H9 (cell line): ENCODE measurements at regions not wholly inside any gene's neighbourhood (a gene's known extent, or its start where the extent isn't known, plus 50 kb on each side); places are given as distances from the start of the nearest gene placed in this dataset.

Experiments
- DNase-seq: peaks from one replicate; pipeline ENCODE4 v3.0.0-alpha.2; 2017
- H2AFZ ChIP-seq: one replicate; pipeline ENCODE4 v1.6.1; 2013; ENCODE audit warnings: mild to moderate bottlenecking, low read length, control low read depth, moderate library complexity
- H2AK5ac ChIP-seq: 2 replicates; pipeline ENCODE4 v1.6.1; 2013; ENCODE audit warnings: low read length, control low read depth, mixed read lengths; ENCODE audit not compliant: insufficient read length
- H2BK120ac ChIP-seq: one replicate; pipeline ENCODE4 v1.6.1; 2013; ENCODE audit warnings: low read depth, mild to moderate bottlenecking, low read length, control low read depth, inconsistent platforms; ENCODE audit not compliant: poor library complexity, severe bottlenecking
- H2BK12ac ChIP-seq: 2 replicates; pipeline ENCODE4 v1.6.1; 2013; ENCODE audit warnings: low read length, control low read depth, mixed read lengths, low read depth; ENCODE audit not compliant: insufficient read length
- H2BK15ac ChIP-seq: 2 replicates; pipeline ENCODE4 v1.6.1; 2013; ENCODE audit warnings: low read depth, low read length, control low read depth
- H2BK20ac ChIP-seq: one replicate; pipeline ENCODE4 v1.6.1; 2013; ENCODE audit warnings: low read depth, mild to moderate bottlenecking, low read length, control low read depth, inconsistent platforms; ENCODE audit not compliant: poor library complexity, severe bottlenecking
- H2BK5ac ChIP-seq: 2 replicates; pipeline ENCODE4 v1.6.1; 2013; ENCODE audit warnings: low read length, control low read depth, mixed read lengths; ENCODE audit not compliant: insufficient read length
- H3K14ac ChIP-seq: 2 replicates; pipeline ENCODE4 v1.6.1; 2013; ENCODE audit warnings: low read length, control low read depth; ENCODE audit not compliant: insufficient read depth
- H3K18ac ChIP-seq: 2 replicates; pipeline ENCODE4 v1.6.1; 2013; ENCODE audit warnings: low read depth, mild to moderate bottlenecking, mixed read lengths, low read length, control low read depth; ENCODE audit not compliant: insufficient read length
- H3K23ac ChIP-seq: 2 replicates; pipeline ENCODE4 v1.6.1; 2013; ENCODE audit warnings: low read length, control low read depth, mixed read lengths, low read depth; ENCODE audit not compliant: insufficient read length
- H3K23me2 ChIP-seq: 2 replicates; pipeline ENCODE4 v1.6.1; 2013; ENCODE audit warnings: low read depth, mild to moderate bottlenecking, mixed read lengths, low read length, control low read depth; ENCODE audit not compliant: insufficient read length, poor library complexity, severe bottlenecking
- H3K27ac ChIP-seq: 2 replicates; pipeline ENCODE4 v1.5.1; 2013; ENCODE audit warnings: low read length, control low read depth, mixed read lengths, low read depth; ENCODE audit not compliant: insufficient read length
- H3K27me3 ChIP-seq: 2 replicates; pipeline ENCODE4 v1.6.1; 2013; ENCODE audit warnings: low read length, control low read depth, inconsistent platforms; ENCODE audit not compliant: insufficient read depth
- H3K4ac ChIP-seq: 2 replicates; pipeline ENCODE4 v1.6.1; 2013; ENCODE audit warnings: low read depth, mild to moderate bottlenecking, control low read depth, inconsistent platforms, low read length, moderate library complexity
- H3K4me1 ChIP-seq: 2 replicates; pipeline ENCODE4 v1.6.1; 2013; ENCODE audit warnings: low read length, control low read depth, inconsistent platforms; ENCODE audit not compliant: insufficient read depth
- H3K4me2 ChIP-seq: 2 replicates; pipeline ENCODE4 v1.6.1; 2013; ENCODE audit warnings: low read length, control low read depth, mixed read lengths; ENCODE audit not compliant: insufficient read length, insufficient read depth
- H3K56ac ChIP-seq: 2 replicates; pipeline ENCODE4 v1.6.1; 2013; ENCODE audit warnings: low read depth, mild to moderate bottlenecking, mixed read lengths, low read length, control low read depth; ENCODE audit not compliant: insufficient read length
- H3K79me1 ChIP-seq: 2 replicates; pipeline ENCODE4 v1.6.1; 2013; ENCODE audit warnings: low read depth, mild to moderate bottlenecking, moderate library complexity, low read length, control low read depth, inconsistent platforms; ENCODE audit not compliant: insufficient read depth, poor library complexity, severe bottlenecking
- H3K79me2 ChIP-seq: 2 replicates; pipeline ENCODE4 v1.6.1; 2013; ENCODE audit warnings: low read length, control low read depth, inconsistent platforms; ENCODE audit not compliant: insufficient read depth
- H3K9ac ChIP-seq: 2 replicates; pipeline ENCODE4 v1.6.1; 2013; ENCODE audit warnings: low read length, control low read depth, mixed read lengths; ENCODE audit not compliant: insufficient read length; ENCODE audit errors: extremely low read depth
- H3K9me3 ChIP-seq: one replicate; pipeline ENCODE4 v1.6.1; 2013; ENCODE audit warnings: low read depth, low read length, inconsistent platforms; ENCODE audit not compliant: control insufficient read depth
- H3T11ph ChIP-seq: one replicate; pipeline ENCODE4 v1.6.1; 2013; ENCODE audit warnings: mild to moderate bottlenecking, low read length, control low read depth, inconsistent platforms
- H4K20me1 ChIP-seq: one replicate; pipeline ENCODE4 v1.6.1; 2013; ENCODE audit not compliant: control insufficient read depth, insufficient read length, insufficient read depth
- H4K5ac ChIP-seq: 2 replicates; pipeline ENCODE4 v1.6.1; 2013; ENCODE audit warnings: low read depth, mild to moderate bottlenecking, mixed read lengths, low read length, control low read depth; ENCODE audit not compliant: insufficient read length
- H4K8ac ChIP-seq: replicated peaks from 2 replicates; pipeline ENCODE4 v1.6.1; 2013; ENCODE audit warnings: low read length, control low read depth, mixed read lengths, low read depth; ENCODE audit not compliant: insufficient read length
- H4K91ac ChIP-seq: 2 replicates; pipeline ENCODE4 v1.6.1; 2013; ENCODE audit warnings: low read depth, mild to moderate bottlenecking, moderate library complexity, mixed read lengths, low read length, control low read depth; ENCODE audit not compliant: insufficient read length
- H3K27ac Mint-ChIP-seq, 3 experiments: 2 replicates in 2 of 3; 3 replicates in 1 of 3; pipeline ENCODE4 v1.8.0; 2020 to 2021; ENCODE audit warnings: mixed read lengths in 3 of 3, mild to moderate bottlenecking in 1 of 3, moderate library complexity in 1 of 3
- H3K27me3 Mint-ChIP-seq: 2 replicates; pipeline ENCODE4 v1.8.0; 2021; ENCODE audit warnings: low read depth, mild to moderate bottlenecking, moderate library complexity, mixed read lengths
- H3K36me3 Mint-ChIP-seq, 3 experiments: 2 replicates in 2 of 3; 3 replicates in 1 of 3; pipeline ENCODE4 v1.8.0; 2020 to 2021; ENCODE audit warnings: low read depth in 3 of 3, mixed read lengths in 3 of 3; ENCODE audit not compliant: insufficient read depth in 1 of 3
- H3K4me1 Mint-ChIP-seq, 2 experiments: 2 replicates each; pipeline ENCODE4 v1.8.0; 2020; ENCODE audit warnings: mixed read lengths in 2 of 2
- H3K4me3 Mint-ChIP-seq, 2 experiments: 2 replicates in 1 of 2; 3 replicates in 1 of 2; pipeline ENCODE4 v1.8.0; 2020 to 2021; ENCODE audit warnings: mild to moderate bottlenecking in 2 of 2, mixed read lengths in 2 of 2, moderate library complexity in 1 of 2
- H3K9me3 Mint-ChIP-seq, 2 experiments: 2 replicates in 1 of 2; 3 replicates in 1 of 2; pipeline ENCODE4 v1.8.0; 2020; ENCODE audit warnings: mild to moderate bottlenecking in 2 of 2, mixed read lengths in 2 of 2, moderate library complexity in 1 of 2
- CTCF ChIP-seq: fragments of 200-600 bp; sonication (generic); conservative IDR thresholded peaks from 3 replicates; pipeline ENCODE4 v1.8.0; 2021; ENCODE audit warnings: antibody characterized with exemption, mild to moderate bottlenecking
- WGBS: extraction: QIAGEN DNeasy Blood & Tissue Kit; methylation state at CpG from one replicate; pipeline ENCODE4 v1.1.7; 2013; ENCODE audit warnings: missing lambda C conversion rate, low lambda C conversion rate, mixed read lengths; ENCODE audit not compliant: insufficient read length; ENCODE audit errors: extremely low coverage; 5-methylcytosine and 5-hydroxymethylcytosine counted together

GRCh38 chr5:173468821-173469251 is 140.6 kb upstream of the STC2 start:
- Histone ChIP-seq H2BK20ac (no peak overlapping the region), H3T11ph (no peak overlapping the region), H3K27me3 (no peaks in the 10 kb centered on the region), H4K8ac (no peak overlapping the region), H3K27ac (no peak overlapping the region), H3K79me2 (no peaks in the 10 kb centered on the region), H3K14ac (no peak overlapping the region), H3K18ac (no peak overlapping the region), H4K5ac (no peak overlapping the region), H3K4me2 (no peak overlapping the region), H2BK15ac (no peak overlapping the region), H4K20me1 (no peaks in the 10 kb centered on the region), H3K4ac (no peak overlapping the region), H2BK120ac (no peak overlapping the region), H3K23me2 (no peaks in the 10 kb centered on the region), H4K91ac (no peak overlapping the region), H3K9me3 (peaks cover 20% of the 10 kb centered on the region), H2BK12ac (no peak overlapping the region), H3K4me1 (no peaks in the 10 kb centered on the region), H3K79me1 (no peaks in the 10 kb centered on the region), H2AK5ac (no peak overlapping the region), H3K9ac (no peak overlapping the region), H3K23ac (no peak overlapping the region), H2AFZ (no peak overlapping the region), H3K56ac (no peak overlapping the region), H2BK5ac (no peak overlapping the region)
- no CpG with 5 or more reads among the region's 4 CpGs for WGBS
- H3K27me3 Mint-ChIP-seq: peaks cover 19% of the 10 kb centered on the region
- no peak overlapping the region for H3K4me3 Mint-ChIP-seq
- no peak for TF ChIP-seq CTCF
- peaks cover 0 to 21% (median 3%) of the 10 kb centered on the region in 3 experiments; a peak in 2 of 7 replicates for H3K36me3 Mint-ChIP-seq
- no peak overlapping the region for H3K27ac Mint-ChIP-seq
- H3K9me3 Mint-ChIP-seq: peaks cover 22 to 24% of the 10 kb centered on the region in 2 experiments
- H3K4me1 Mint-ChIP-seq: peaks cover 3 to 4% of the 10 kb centered on the region in 2 experiments; a peak in 2 of 4 replicates
- DNase-seq: no peak
